ENCODE measurements at regions not wholly inside any gene's neighbourhood (a gene's known extent, or its start where the extent isn't known, plus 50 kb on each side); places are given as distances from the start of the nearest gene placed in this dataset.

DNA sequence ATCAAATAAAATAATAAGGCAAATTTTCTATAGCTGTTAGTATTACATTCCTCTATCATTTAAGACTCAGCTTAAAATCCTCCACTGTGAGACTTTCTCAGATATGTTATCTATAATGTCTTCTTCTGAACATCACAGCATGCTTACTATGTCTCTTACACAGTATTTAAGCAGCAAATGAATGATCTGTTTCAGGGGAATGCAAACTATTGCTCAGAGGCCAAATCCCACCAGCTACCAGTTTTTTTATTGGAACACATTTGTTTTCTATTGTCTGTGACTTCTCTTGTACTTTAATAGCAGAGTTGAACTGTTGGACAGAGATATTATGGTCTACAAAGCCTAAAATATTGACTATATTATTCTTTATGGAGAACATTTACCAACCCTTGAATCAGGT lies 59.6 kb downstream of the C3orf38 start:
- H3K4me3 Mint-ChIP-seq: no peak overlapping the region
- H3K27ac ChIP-seq (ENCODE audit: low read depth, low read length): no peak overlapping the region
- H3K36me3 ChIP-seq (ENCODE audit: control insufficient read depth, insufficient read depth, low read length): no peaks in the 10 kb centered on the region
- TF ChIP-seq, protein P1, sequence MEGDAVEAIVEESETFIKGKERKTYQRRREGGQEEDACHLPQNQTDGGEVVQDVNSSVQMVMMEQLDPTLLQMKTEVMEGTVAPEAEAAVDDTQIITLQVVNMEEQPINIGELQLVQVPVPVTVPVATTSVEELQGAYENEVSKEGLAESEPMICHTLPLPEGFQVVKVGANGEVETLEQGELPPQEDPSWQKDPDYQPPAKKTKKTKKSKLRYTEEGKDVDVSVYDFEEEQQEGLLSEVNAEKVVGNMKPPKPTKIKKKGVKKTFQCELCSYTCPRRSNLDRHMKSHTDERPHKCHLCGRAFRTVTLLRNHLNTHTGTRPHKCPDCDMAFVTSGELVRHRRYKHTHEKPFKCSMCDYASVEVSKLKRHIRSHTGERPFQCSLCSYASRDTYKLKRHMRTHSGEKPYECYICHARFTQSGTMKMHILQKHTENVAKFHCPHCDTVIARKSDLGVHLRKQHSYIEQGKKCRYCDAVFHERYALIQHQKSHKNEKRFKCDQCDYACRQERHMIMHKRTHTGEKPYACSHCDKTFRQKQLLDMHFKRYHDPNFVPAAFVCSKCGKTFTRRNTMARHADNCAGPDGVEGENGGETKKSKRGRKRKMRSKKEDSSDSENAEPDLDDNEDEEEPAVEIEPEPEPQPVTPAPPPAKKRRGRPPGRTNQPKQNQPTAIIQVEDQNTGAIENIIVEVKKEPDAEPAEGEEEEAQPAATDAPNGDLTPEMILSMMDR (conservative IDR thresholded peaks at IDR 0.05): no peak
- H3K27me3 Mint-ChIP-seq (ENCODE audit: insufficient read depth): peaks cover 3% of the 10 kb centered on the region
- H3K4me1 ChIP-seq (ENCODE audit: control insufficient read depth, insufficient read depth, low read length): no peaks in the 10 kb centered on the region
- no peak overlapping the region for H3K27ac Mint-ChIP-seq
- H3K9ac ChIP-seq (ENCODE audit: extremely low read depth, low read length, poor library complexity, severe bottlenecking): no peak overlapping the region
- H3K4me3 ChIP-seq (ENCODE audit: low read length): no peak overlapping the region
- no peaks in the 10 kb centered on the region for H3K9me3 ChIP-seq (ENCODE audit: control insufficient read depth, low read length)
- H3K9me3 Mint-ChIP-seq: no peaks in the 10 kb centered on the region
- DNase-seq: no peak
- H3K27me3 ChIP-seq (ENCODE audit: control insufficient read depth, insufficient read depth, low read length, poor library complexity, severe bottlenecking): no peaks in the 10 kb centered on the region
- H3K4me1 Mint-ChIP-seq: no peaks in the 10 kb centered on the region
- no peaks in the 10 kb centered on the region for H3K36me3 Mint-ChIP-seq (ENCODE audit: low read depth)

DNA sequence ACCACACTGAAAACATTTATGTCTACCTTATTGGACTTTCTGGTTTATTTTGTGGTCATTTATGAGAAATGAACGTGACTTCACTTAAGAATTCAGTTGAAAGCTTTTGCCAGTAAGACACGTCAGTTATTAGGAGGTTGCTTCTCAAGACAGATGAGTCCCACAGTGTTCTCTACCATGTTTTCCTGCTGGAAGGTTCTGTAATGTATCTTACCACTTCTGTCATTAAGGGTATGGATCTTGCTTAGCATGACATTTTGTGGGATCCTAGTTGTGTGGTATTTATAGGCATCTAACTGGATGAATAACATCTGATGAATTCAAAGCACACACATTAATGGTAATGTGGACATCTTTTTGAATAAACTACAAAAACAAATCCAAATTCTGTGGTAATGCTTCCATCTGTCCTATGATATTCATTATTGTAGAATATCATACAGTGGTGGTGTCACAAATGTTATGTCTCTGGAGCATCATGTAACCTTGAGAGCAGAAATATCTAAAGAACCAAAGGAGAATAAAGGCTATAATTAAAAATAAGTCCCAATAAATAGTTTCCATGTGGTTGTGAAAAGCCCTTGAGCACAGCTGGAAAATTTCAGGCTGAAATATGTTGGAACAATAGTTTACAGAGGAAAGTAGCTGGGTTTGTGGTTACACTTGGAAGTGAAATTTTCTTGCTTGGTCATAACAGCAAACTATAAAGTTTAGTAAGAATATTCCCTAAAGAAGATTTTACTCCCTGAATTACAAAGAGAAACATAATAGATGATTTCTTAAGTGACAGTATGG lies 61.5 kb downstream of the C3orf38 start:
- H3K9me3 ChIP-seq (ENCODE audit: control insufficient read depth, low read length): no peaks in the 10 kb centered on the region
- Mint-ChIP-seq H3K4me3 (no peak overlapping the region), H3K36me3 (ENCODE audit: low read depth) (no peaks in the 10 kb centered on the region), H3K27ac (no peak overlapping the region), H3K9me3 (no peaks in the 10 kb centered on the region), H3K4me1 (no peaks in the 10 kb centered on the region), H3K27me3 (ENCODE audit: insufficient read depth) (no peaks in the 10 kb centered on the region)
- H3K9ac ChIP-seq (ENCODE audit: extremely low read depth, low read length, poor library complexity, severe bottlenecking): no peak overlapping the region
- no peak for DNase-seq
- 91 to 100% methylated on average over 2 of the region's 2 CpGs for WGBS, 2 experiments (ENCODE audit: insufficient coverage in 1 of 2, insufficient read length in 1 of 2)
- H3K4me3 ChIP-seq (ENCODE audit: low read length): no peak overlapping the region
- TF ChIP-seq, protein P1 (conservative IDR thresholded peaks at IDR 0.05): no peak
- H3K4me1 ChIP-seq (ENCODE audit: control insufficient read depth, insufficient read depth, low read length): no peaks in the 10 kb centered on the region
- H3K27me3 ChIP-seq (ENCODE audit: control insufficient read depth, insufficient read depth, low read length, poor library complexity, severe bottlenecking): no peaks in the 10 kb centered on the region
- no peak overlapping the region for H3K27ac ChIP-seq (ENCODE audit: low read depth, low read length)
- H3K36me3 ChIP-seq (ENCODE audit: control insufficient read depth, insufficient read depth, low read length): no peaks in the 10 kb centered on the region

DNA sequence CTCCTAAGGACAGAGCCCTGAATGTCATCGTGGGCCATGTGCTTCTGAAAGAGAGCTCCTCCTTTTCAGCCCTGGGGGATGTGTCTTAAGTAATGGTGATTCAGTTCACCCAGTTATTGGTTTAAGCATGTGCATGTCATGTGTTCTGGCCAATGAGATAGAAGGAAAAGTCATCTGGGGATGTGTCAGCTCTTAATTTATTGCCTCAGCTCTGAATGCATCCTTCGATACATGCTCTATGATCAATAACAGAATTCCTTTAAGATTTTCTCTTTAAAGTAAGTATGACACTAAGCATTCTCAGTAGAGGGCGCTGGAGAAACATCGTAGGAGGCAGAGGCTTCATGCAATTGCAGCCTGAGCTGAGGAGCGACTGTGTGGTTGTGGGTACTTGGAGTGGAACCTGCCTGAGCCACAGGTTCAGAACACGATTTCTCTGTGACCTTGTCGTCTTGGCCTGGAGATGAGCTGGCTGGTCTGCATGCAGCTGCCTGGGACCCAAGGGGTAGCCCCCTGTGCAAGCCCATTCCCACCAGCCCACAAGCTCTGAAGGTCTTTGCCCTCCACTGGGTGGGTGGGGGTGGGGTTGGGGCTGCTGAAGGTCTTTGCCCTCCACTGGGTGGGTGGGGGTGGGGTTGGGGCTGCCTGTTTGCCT lies 69.5 kb downstream of the C3orf38 start:
- H3K36me3 Mint-ChIP-seq (ENCODE audit: low read depth): no peaks in the 10 kb centered on the region
- H3K4me1 Mint-ChIP-seq: peaks cover 18% of the 10 kb centered on the region
- Histone ChIP-seq H3K36me3 (ENCODE audit: control insufficient read depth, insufficient read depth, low read length) (no peaks in the 10 kb centered on the region), H3K27me3 (ENCODE audit: control insufficient read depth, insufficient read depth, low read length, poor library complexity, severe bottlenecking) (no peaks in the 10 kb centered on the region), H3K4me3 (ENCODE audit: low read length) (no peak overlapping the region), H3K4me1 (ENCODE audit: control insufficient read depth, insufficient read depth, low read length) (peaks cover 7% of the 10 kb centered on the region), H3K9me3 (ENCODE audit: control insufficient read depth, low read length) (no peaks in the 10 kb centered on the region), H3K9ac (ENCODE audit: extremely low read depth, low read length, poor library complexity, severe bottlenecking) (no peak overlapping the region), H3K27ac (ENCODE audit: low read depth, low read length) (no peak overlapping the region)
- no peak overlapping the region for H3K4me3 Mint-ChIP-seq
- TF ChIP-seq, protein P1 (conservative IDR thresholded peaks at IDR 0.05): peak; percentile 91
- WGBS, 2 experiments (ENCODE audit: insufficient coverage in 1 of 2, insufficient read length in 1 of 2): 13 to 24% methylated on average over 1 to 7 of the region's 7 CpGs
- no peak overlapping the region for H3K27ac Mint-ChIP-seq
- no peaks in the 10 kb centered on the region for H3K27me3 Mint-ChIP-seq (ENCODE audit: insufficient read depth)
- no peaks in the 10 kb centered on the region for H3K9me3 Mint-ChIP-seq
- peak; percentile 86 for DNase-seq

Data from endodermal cell (in vitro differentiated cells).